GM12892 (cell line): ENCODE measurements at regions not wholly inside any gene's neighbourhood (a gene's known extent, or its start where the extent isn't known, plus 50 kb on each side); places are given as distances from the start of the nearest gene placed in this dataset.

Source experiments
- POLR2A ChIP-seq: IDR thresholded peaks from 2 replicates; pipeline ENCODE4 v1.6.1; 2011; ENCODE audit warnings: low read depth, low read length, control low read depth
- POLR2AphosphoS5 ChIP-seq: IDR thresholded peaks from 2 replicates; pipeline ENCODE4 v1.6.1; 2011; ENCODE audit warnings: low read depth, low read length, control low read depth
- TAF1 ChIP-seq: IDR thresholded peaks from 2 replicates; pipeline ENCODE4 v1.6.1; 2011; ENCODE audit warnings: low read depth, mild to moderate bottlenecking, control low read depth, low read length, borderline replicate concordance

- no peak for TF ChIP-seq POLR2A
- TF ChIP-seq POLR2AphosphoS5 = no peak
- TF ChIP-seq TAF1 = no peak
Measured at GRCh38 chr4:136528131-136528530, 1004.2 kb downstream of the PCDH18 start.
